ENCODE measurements at regions not wholly inside any gene's neighbourhood (a gene's known extent, or its start where the extent isn't known, plus 50 kb on each side); places are given as distances from the start of the nearest gene placed in this dataset.
A peak's percentile ranks its signal among the peaks of the same experiment; 100 is the strongest.

GRCh38 chr13:82010780-82011179, 1669.9 kb upstream of the SPRY2 start (continued):
- no peak for TF ChIP-seq ZNF623 (tag by site-specific recombination; IDR thresholded peaks at IDR 0.05)

DNA sequence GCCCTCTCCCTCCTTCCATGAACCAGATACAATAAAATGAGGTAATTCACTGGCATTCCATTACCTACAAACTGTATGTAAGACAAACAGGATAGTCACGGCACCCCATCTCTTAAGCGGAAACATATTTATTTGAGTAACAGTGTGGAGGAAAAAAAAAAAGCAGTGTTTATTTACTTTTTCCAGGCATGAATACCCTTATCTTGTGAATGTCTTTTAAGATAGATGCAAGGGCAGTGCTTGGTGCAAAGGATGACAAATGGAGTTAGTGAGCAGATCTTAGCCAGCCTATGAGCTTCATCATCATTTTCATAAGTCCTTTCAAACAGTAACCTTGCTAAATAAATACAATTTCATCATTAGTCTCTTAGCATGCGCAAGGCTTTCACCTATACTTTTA, 1661.8 kb upstream of the SPRY2 start:
- H3K4me3 ChIP-seq (ENCODE audit: low read depth, low read length): no peak overlapping the region
- POLR2A ChIA-PET: interaction anchor here (0.7 kb wide), 1 partner anchor 40 kb away, joined by 4 read pairs; no protein-coding TSS in a partner anchor
- no peaks in the 10 kb centered on the region for H3K9me3 ChIP-seq (ENCODE audit: control insufficient read depth, insufficient read depth, low read depth, low read length)
- TF ChIP-seq ZSCAN16 (tag by site-specific recombination; IDR thresholded peaks at IDR 0.05) (no peak), ZNF571 (tag by site-specific recombination; IDR thresholded peaks at IDR 0.05) (no peak), HOXD13 (CRISPR knock-in tag; IDR thresholded peaks at IDR 0.05; ENCODE audit: borderline replicate concordance) (peak; percentile 33; the same call in 1 of the 2 replicates), TCF7L2 (IDR thresholded peaks at IDR 0.05; ENCODE audit: borderline replicate concordance, low read depth, low read length) (peak; percentile 70), PRDM10 (tag by site-specific recombination; IDR thresholded peaks at IDR 0.05) (no peak), ZNF366 (tag by site-specific recombination; conservative IDR thresholded peaks at IDR 0.05) (no peak), ZNF433 (tag by site-specific recombination; IDR thresholded peaks at IDR 0.05; ENCODE audit: low read depth) (no peak), HIC1 (tag by site-specific recombination; IDR thresholded peaks at IDR 0.05) (no peak), WT1 (tag by site-specific recombination; IDR thresholded peaks at IDR 0.05) (peak; percentile 63; the same call in 1 of the 2 replicates), ZNF791 (tag by site-specific recombination; IDR thresholded peaks at IDR 0.05) (no peak), SCRT1 (tag by site-specific recombination; IDR thresholded peaks at IDR 0.05; ENCODE audit: borderline replicate concordance) (no peak), KLF7 (tag by site-specific recombination; IDR thresholded peaks at IDR 0.05; ENCODE audit: borderline replicate concordance) (no peak), TRIM28 (IDR thresholded peaks at IDR 0.05; ENCODE audit: borderline replicate concordance, low read length) (peak; percentile 94), ZNF2 (tag by site-specific recombination; IDR thresholded peaks at IDR 0.05) (no peak)
- no peak overlapping the region for H3K27ac ChIP-seq (ENCODE audit: extremely low read depth, low read depth, low read length)
- CTCF ChIA-PET: interaction anchor here (0.7 kb wide), 1 partner anchor 16 kb away, joined by 4 read pairs; no protein-coding TSS in a partner anchor
- H3K4me1 ChIP-seq (ENCODE audit: control insufficient read depth, insufficient read depth, low read length): no peaks in the 10 kb centered on the region
- no peaks in the 10 kb centered on the region for H3K36me3 ChIP-seq (ENCODE audit: control insufficient read depth in 2 of 2, insufficient read depth in 1 of 2, low read length in 2 of 2)

DNA sequence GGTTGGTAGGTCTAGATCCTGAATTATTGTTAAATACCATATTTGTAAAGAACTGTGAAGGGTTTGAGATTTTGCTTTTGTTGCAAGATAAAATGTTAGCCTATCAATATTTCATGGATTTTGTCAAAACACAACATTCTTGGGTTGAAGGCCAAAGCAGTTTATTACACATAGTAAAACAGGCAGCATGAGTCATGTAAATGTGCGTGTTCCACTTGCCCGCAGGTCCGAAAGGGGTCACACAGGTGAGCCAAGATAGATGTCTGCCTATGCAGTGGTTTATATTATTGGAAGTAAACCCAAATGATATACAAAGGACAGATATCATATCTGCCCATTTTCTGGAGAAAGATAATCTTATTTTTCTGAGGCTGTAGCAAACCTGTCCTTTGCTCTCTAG, 1654.4 kb upstream of the SPRY2 start:
- CTCF ChIA-PET: no interaction called here
- TF ChIP-seq ZNF16 (tag by site-specific recombination; IDR thresholded peaks at IDR 0.05; ENCODE audit: low read depth) (no peak), ZNF639 (tag by site-specific recombination; IDR thresholded peaks at IDR 0.05) (no peak), IKZF3 (tag by site-specific recombination; IDR thresholded peaks at IDR 0.05) (no peak), ZNF221 (tag by site-specific recombination; IDR thresholded peaks at IDR 0.05; ENCODE audit: borderline replicate concordance) (no peak), ZNF169 (tag by site-specific recombination; IDR thresholded peaks at IDR 0.05) (no peak), ZFP3 (tag by site-specific recombination; IDR thresholded peaks at IDR 0.05; ENCODE audit: low read depth) (no peak), ZNF404 (tag by site-specific recombination; IDR thresholded peaks at IDR 0.05) (no peak), ZNF239 (tag by site-specific recombination; IDR thresholded peaks at IDR 0.05) (no peak), ZNF549 (tag by site-specific recombination; IDR thresholded peaks at IDR 0.05) (no peak), ZNF366 (tag by site-specific recombination; conservative IDR thresholded peaks at IDR 0.05) (no peak), ZNF626 (tag by site-specific recombination; IDR thresholded peaks at IDR 0.05) (no peak), ZNF202 (tag by site-specific recombination; IDR thresholded peaks at IDR 0.05; ENCODE audit: borderline replicate concordance) (no peak)
- TF ChIP-seq, protein P1, sequence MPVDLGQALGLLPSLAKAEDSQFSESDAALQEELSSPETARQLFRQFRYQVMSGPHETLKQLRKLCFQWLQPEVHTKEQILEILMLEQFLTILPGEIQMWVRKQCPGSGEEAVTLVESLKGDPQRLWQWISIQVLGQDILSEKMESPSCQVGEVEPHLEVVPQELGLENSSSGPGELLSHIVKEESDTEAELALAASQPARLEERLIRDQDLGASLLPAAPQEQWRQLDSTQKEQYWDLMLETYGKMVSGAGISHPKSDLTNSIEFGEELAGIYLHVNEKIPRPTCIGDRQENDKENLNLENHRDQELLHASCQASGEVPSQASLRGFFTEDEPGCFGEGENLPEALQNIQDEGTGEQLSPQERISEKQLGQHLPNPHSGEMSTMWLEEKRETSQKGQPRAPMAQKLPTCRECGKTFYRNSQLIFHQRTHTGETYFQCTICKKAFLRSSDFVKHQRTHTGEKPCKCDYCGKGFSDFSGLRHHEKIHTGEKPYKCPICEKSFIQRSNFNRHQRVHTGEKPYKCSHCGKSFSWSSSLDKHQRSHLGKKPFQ (tag by site-specific recombination; IDR thresholded peaks at IDR 0.05): no peak
- Histone ChIP-seq H3K9me3 (ENCODE audit: control insufficient read depth, insufficient read depth, low read depth, low read length) (no peaks in the 10 kb centered on the region), H3K27ac (ENCODE audit: extremely low read depth, low read depth, low read length) (no peak overlapping the region), H3K36me3 (ENCODE audit: control insufficient read depth in 2 of 2, insufficient read depth in 1 of 2, low read length in 2 of 2) (no peaks in the 10 kb centered on the region), H3K4me1 (ENCODE audit: control insufficient read depth, insufficient read depth, low read length) (no peaks in the 10 kb centered on the region), H3K4me3 (ENCODE audit: low read depth, low read length) (no peak overlapping the region)
- POLR2A ChIA-PET: no interaction called here
